ENCODE measurements at regions not wholly inside any gene's neighbourhood (a gene's known extent, or its start where the extent isn't known, plus 50 kb on each side); places are given as distances from the start of the nearest gene placed in this dataset.

DNA sequence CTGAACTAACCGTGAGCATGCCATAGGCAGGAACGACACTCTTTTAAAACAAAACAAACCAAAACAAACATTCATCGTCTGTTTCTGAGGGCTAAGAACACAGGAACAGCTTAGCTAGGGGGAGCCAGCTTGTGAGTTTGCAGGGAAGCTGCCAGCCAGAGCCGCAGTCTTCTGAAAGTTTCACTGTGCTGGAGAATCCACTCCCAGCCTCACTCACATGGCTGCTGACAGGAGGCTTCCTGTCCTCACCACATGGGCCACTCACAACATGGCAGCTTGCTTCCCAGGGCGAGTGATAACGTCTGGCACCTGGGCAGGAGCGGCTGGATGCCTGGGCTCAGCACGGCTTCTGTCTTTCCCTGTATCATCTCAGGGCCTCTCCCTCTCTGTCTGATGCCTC, 275.2 kb downstream of the MSX2 start:
- no peak for TF ChIP-seq POLR2AphosphoS5 (IDR thresholded peaks at IDR 0.05; ENCODE audit: low read depth, low read length)
- no peak for TF ChIP-seq TAF1 (IDR thresholded peaks at IDR 0.05; ENCODE audit: borderline replicate concordance, low read depth, low read length)
